Liver (tissue), 3 donors: ENCODE measurements at regions not wholly inside any gene's neighbourhood (a gene's known extent, or its start where the extent isn't known, plus 50 kb on each side); places are given as distances from the start of the nearest gene placed in this dataset.
"Not testable (repeated sequence)": the region's sequence is repeated elsewhere in the genome, so short reads cannot be mapped to it uniquely, and the experiment has no call there.

ENCODE experiments used
- ATF3 ChIP-seq: IDR thresholded peaks from 2 replicates; pipeline ENCODE4 v1.6.1; 2016; ENCODE audit warnings: antibody characterized with exemption
- CTCF ChIP-seq: fragments of 150-350 bp; IDR thresholded peaks from 2 replicates; pipeline ENCODE4 v1.5.1; 2017; ENCODE audit warnings: improper control_type of control experiment, low read depth, low read length; ENCODE audit not compliant: missing input control
- EGR1 ChIP-seq, 2 donors: IDR thresholded peaks; 2 replicates each; pipeline ENCODE4 v1.6.1; 2016 to 2018; ENCODE audit warnings: antibody characterized with exemption in 2 of 2, low read depth in 2 of 2
- FOXA1 ChIP-seq: IDR thresholded peaks from 2 replicates; pipeline ENCODE4 v1.6.1; 2016; ENCODE audit warnings: antibody characterized with exemption
- GABPA ChIP-seq, 2 donors: IDR thresholded peaks in 1 of 2; conservative IDR thresholded peaks in 1 of 2; 2 replicates each; pipeline ENCODE4 v1.6.1; 2016; ENCODE audit warnings: antibody characterized with exemption in 2 of 2, mild to moderate bottlenecking in 1 of 2, moderate library complexity in 1 of 2
- HNF4A ChIP-seq, 2 donors: conservative IDR thresholded peaks; 2 replicates each; pipeline ENCODE4 v1.6.1; 2016; ENCODE audit warnings: antibody characterized with exemption in 2 of 2, mild to moderate bottlenecking in 2 of 2
- JUND ChIP-seq, 2 donors: IDR thresholded peaks; 2 replicates each; pipeline ENCODE4 v1.6.1; 2016; ENCODE audit warnings: antibody characterized with exemption in 2 of 2
- MAX ChIP-seq: IDR thresholded peaks from 2 replicates; pipeline ENCODE4 v1.6.1; 2016; ENCODE audit warnings: antibody characterized with exemption
- RAD21 ChIP-seq, 2 donors: IDR thresholded peaks; 2 replicates each; pipeline ENCODE4 v1.6.1; 2016; ENCODE audit warnings: antibody characterized with exemption in 2 of 2, mild to moderate bottlenecking in 2 of 2
- RXRA ChIP-seq, 2 donors: IDR thresholded peaks; 2 replicates each; pipeline ENCODE4 v1.6.1; 2017 to 2018; ENCODE audit warnings: antibody characterized with exemption in 2 of 2, mild to moderate bottlenecking in 1 of 2
- SP1 ChIP-seq: IDR thresholded peaks from 2 replicates; pipeline ENCODE4 v1.6.1; 2018; ENCODE audit warnings: antibody characterized with exemption, mild to moderate bottlenecking
- TAF1 ChIP-seq: conservative IDR thresholded peaks from 2 replicates; pipeline ENCODE4 v1.6.1; 2016; ENCODE audit warnings: antibody characterized with exemption, mild to moderate bottlenecking
- YY1 ChIP-seq: IDR thresholded peaks from 2 replicates; pipeline ENCODE4 v1.6.1; 2016; ENCODE audit warnings: antibody characterized with exemption, mild to moderate bottlenecking
- TF ChIP-seq, protein P1 (sequence below): IDR thresholded peaks from 2 replicates; pipeline ENCODE4 v1.6.1; 2016; ENCODE audit warnings: antibody characterized with exemption, mild to moderate bottlenecking
- donor health status: healthy.
- donor health status: healthy.

GRCh38 chr2:65600351-65600750, 168.0 kb upstream of the SPRED2 start:
- not testable (repeated sequence) for TF ChIP-seq CTCF; SP1; JUND (IDR thresholded peaks at IDR 0.05); RAD21 (IDR thresholded peaks at IDR 0.05); TAF1; EGR1 (IDR thresholded peaks at IDR 0.05; ENCODE audit: low read depth in 2 of 2); GABPA (IDR thresholded peaks at IDR 0.05 in 1 of 2, conservative IDR thresholded peaks at IDR 0.05 in 1 of 2); MAX; YY1; RXRA (IDR thresholded peaks at IDR 0.05); FOXA1; ATF3; HNF4A (conservative IDR thresholded peaks at IDR 0.05)
- TF ChIP-seq, protein P1, sequence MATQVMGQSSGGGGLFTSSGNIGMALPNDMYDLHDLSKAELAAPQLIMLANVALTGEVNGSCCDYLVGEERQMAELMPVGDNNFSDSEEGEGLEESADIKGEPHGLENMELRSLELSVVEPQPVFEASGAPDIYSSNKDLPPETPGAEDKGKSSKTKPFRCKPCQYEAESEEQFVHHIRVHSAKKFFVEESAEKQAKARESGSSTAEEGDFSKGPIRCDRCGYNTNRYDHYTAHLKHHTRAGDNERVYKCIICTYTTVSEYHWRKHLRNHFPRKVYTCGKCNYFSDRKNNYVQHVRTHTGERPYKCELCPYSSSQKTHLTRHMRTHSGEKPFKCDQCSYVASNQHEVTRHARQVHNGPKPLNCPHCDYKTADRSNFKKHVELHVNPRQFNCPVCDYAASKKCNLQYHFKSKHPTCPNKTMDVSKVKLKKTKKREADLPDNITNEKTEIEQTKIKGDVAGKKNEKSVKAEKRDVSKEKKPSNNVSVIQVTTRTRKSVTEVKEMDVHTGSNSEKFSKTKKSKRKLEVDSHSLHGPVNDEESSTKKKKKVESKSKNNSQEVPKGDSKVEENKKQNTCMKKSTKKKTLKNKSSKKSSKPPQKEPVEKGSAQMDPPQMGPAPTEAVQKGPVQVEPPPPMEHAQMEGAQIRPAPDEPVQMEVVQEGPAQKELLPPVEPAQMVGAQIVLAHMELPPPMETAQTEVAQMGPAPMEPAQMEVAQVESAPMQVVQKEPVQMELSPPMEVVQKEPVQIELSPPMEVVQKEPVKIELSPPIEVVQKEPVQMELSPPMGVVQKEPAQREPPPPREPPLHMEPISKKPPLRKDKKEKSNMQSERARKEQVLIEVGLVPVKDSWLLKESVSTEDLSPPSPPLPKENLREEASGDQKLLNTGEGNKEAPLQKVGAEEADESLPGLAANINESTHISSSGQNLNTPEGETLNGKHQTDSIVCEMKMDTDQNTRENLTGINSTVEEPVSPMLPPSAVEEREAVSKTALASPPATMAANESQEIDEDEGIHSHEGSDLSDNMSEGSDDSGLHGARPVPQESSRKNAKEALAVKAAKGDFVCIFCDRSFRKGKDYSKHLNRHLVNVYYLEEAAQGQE = not testable (repeated sequence)
